HG02943 (cell line): ENCODE measurements at regions not wholly inside any gene's neighbourhood (a gene's known extent, or its start where the extent isn't known, plus 50 kb on each side); places are given as distances from the start of the nearest gene placed in this dataset.
"Not testable (repeated sequence)": the region's sequence is repeated elsewhere in the genome, so short reads cannot be mapped to it uniquely, and the experiment has no call there.

Experiments
- ATAC-seq: cut with Tn5 transposase; IDR thresholded peaks from one replicate; pipeline ENCODE4 v1.9.1; 2021; ENCODE audit warnings: mild to moderate bottlenecking, low read depth, moderate library complexity; ENCODE audit not compliant: unreplicated experiment

GRCh38 chr1:234810726-234811125 is 200.7 kb upstream of the IRF2BP2 start:
- ATAC-seq, result not testable (repeated sequence)

GRCh38 chr1:234809854-234810245 is 199.9 kb upstream of the IRF2BP2 start:
- not testable (repeated sequence) for ATAC-seq

- ATAC-seq, result not testable (repeated sequence)
Measured at GRCh38 chr1:234808943-234809853, 199.2 kb upstream of the IRF2BP2 start.

GRCh38 chr1:234808459-234808858 is 198.5 kb upstream of the IRF2BP2 start:
- ATAC-seq, result not testable (repeated sequence)

- ATAC-seq, result not testable (repeated sequence)
Measured at GRCh38 chr1:234807705-234808104, 197.7 kb upstream of the IRF2BP2 start.

GRCh38 chr1:234802586-234802985 is 192.6 kb upstream of the IRF2BP2 start:
- not testable (repeated sequence) for ATAC-seq

- not testable (repeated sequence) for ATAC-seq
Measured at GRCh38 chr1:234801636-234802035, 191.7 kb upstream of the IRF2BP2 start.

GRCh38 chr1:234801147-234801546 is 191.2 kb upstream of the IRF2BP2 start:
- ATAC-seq, result not testable (repeated sequence)

- ATAC-seq, result not testable (repeated sequence)
Measured at GRCh38 chr1:234800563-234800962, 190.6 kb upstream of the IRF2BP2 start.

GRCh38 chr1:234799021-234799689 is 189.2 kb upstream of the IRF2BP2 start:
- ATAC-seq, result not testable (repeated sequence)

- ATAC-seq, result not testable (repeated sequence)
Measured at GRCh38 chr1:234797216-234797615, 187.2 kb upstream of the IRF2BP2 start.

- ATAC-seq, result not testable (repeated sequence)
Measured at GRCh38 chr1:234796438-234796792, 186.4 kb upstream of the IRF2BP2 start.

GRCh38 chr1:234795711-234796437 is 185.9 kb upstream of the IRF2BP2 start:
- not testable (repeated sequence) for ATAC-seq

GRCh38 chr1:234795007-234795406 is 185.0 kb upstream of the IRF2BP2 start:
- ATAC-seq, result not testable (repeated sequence)

GRCh38 chr1:234794452-234794851 is 184.5 kb upstream of the IRF2BP2 start:
- not testable (repeated sequence) for ATAC-seq

GRCh38 chr1:234793924-234794323 is 183.9 kb upstream of the IRF2BP2 start:
- not testable (repeated sequence) for ATAC-seq

- not testable (repeated sequence) for ATAC-seq
Measured at GRCh38 chr1:234792221-234792864, 182.4 kb upstream of the IRF2BP2 start.

GRCh38 chr1:234791615-234792014 is 181.6 kb upstream of the IRF2BP2 start:
- ATAC-seq, result not testable (repeated sequence)

GRCh38 chr1:234790333-234790732 is 180.4 kb upstream of the IRF2BP2 start:
- not testable (repeated sequence) for ATAC-seq

GRCh38 chr1:234787011-234787584 is 177.1 kb upstream of the IRF2BP2 start:
- not testable (repeated sequence) for ATAC-seq
